Heart right ventricle (tissue), 16 donors: ENCODE measurements at regions not wholly inside any gene's neighbourhood (a gene's known extent, or its start where the extent isn't known, plus 50 kb on each side); places are given as distances from the start of the nearest gene placed in this dataset.

ENCODE experiments used
- ATAC-seq, 8 donors: fragments of 200-7000 bp; cut with Tn5 transposase; one replicate each; pipeline ENCODE4 v1.9.1; 2020; ENCODE audit warnings: mild to moderate bottlenecking in 8 of 8, moderate library complexity in 8 of 8, moderate number of reproducible peaks in 1 of 8
- DNase-seq, 2 donors: peaks; one replicate each; pipeline ENCODE4 v3.0.0-alpha.2; 2020
- H3K27ac ChIP-seq, 10 donors: fragments of 200-600 bp; sonication (generic) in 2 of 10; one replicate each; pipeline versions ENCODE4 v1.5.0 to v1.8.0; 2020 to 2022; ENCODE audit warnings: mild to moderate bottlenecking in 3 of 10
- H3K27me3 ChIP-seq, 7 donors: fragments of 200-600 bp; one replicate each; pipeline ENCODE4 v1.8.0; 2021 to 2022; ENCODE audit warnings: mild to moderate bottlenecking in 2 of 7
- H3K36me3 ChIP-seq, 9 donors: fragments of 200-600 bp; sonication (generic) in 1 of 9; one replicate each; pipeline versions ENCODE4 v1.5.0 to v1.8.0; 2020 to 2022; ENCODE audit warnings: mild to moderate bottlenecking in 2 of 9
- H3K4me1 ChIP-seq, 9 donors: fragments of 200-600 bp; sonication (generic) in 1 of 9; one replicate each; pipeline versions ENCODE4 v1.5.0 to v1.8.0; 2020 to 2022; ENCODE audit warnings: mild to moderate bottlenecking in 4 of 9
- H3K4me3 ChIP-seq, 10 donors: fragments of 200-600 bp; sonication (generic) in 2 of 10; one replicate each; pipeline versions ENCODE4 v1.5.0 to v1.8.0; 2020 to 2022; ENCODE audit warnings: mild to moderate bottlenecking in 7 of 10, moderate library complexity in 2 of 10
- H3K9me3 ChIP-seq, 11 donors: fragments of 200-600 bp in 10 of 11; sonication (generic) in 2 of 11; one replicate each; pipeline versions ENCODE4 v1.5.0 to v1.8.0; 2013 to 2022; ENCODE audit warnings: mild to moderate bottlenecking in 2 of 11, control low read depth in 1 of 11, moderate library complexity in 1 of 11
- CTCF ChIP-seq, 9 donors: fragments of 200-600 bp; sonication (generic) in 2 of 9; IDR thresholded peaks; one replicate each; pipeline versions ENCODE4 v1.5.0 to v1.8.0; 2021 to 2022; ENCODE audit warnings: antibody characterized with exemption in 9 of 9, mild to moderate bottlenecking in 5 of 9, moderate library complexity in 1 of 9
- WGBS, 2 donors: extraction: QIAGEN DNeasy Blood & Tissue Kit; methylation state at CpG; one replicate each; pipeline ENCODE4 v1.1.7; 2013; ENCODE audit warnings: inconsistent platforms in 1 of 2; 5-methylcytosine and 5-hydroxymethylcytosine counted together
- intact Hi-C, 10 donors: fragments of 100-400 bp; cut with DNase I; formaldehyde crosslinking; loops; one replicate each; pipeline versions ENCODE4 v1.11.1 to v1.14.2; 2022
- donor health status: Arrhythmogenic right ventricular cardiomyopathy.
- donor health status: ischemic (EF 13 %, LVEDD 7.1; RV severe dilation, severe dysfunction).
- donor health status: healthy with polysubstance abuse.
- donor health status: DM: no; HTN: yes; CAD: no.
- donor health status: DM: no; HTN: no; CAD: no.
- donor health status: ischemic (EF 25% LVEDD 6.9; RV normal size, moderate dysfunction).
- donor health status: ischemic (EF 25% LVEDD 5.7; RV mildly dilated, moderate dysfunction).
- donor health status: healthy.
- donor health status: DM: yes; HTN: yes; CAD: no.
- donor health status: Ischemic cardiomyopathy.
- donor health status: ischemic (EF 35%, LVEDD 5.7; RV mildly dilated, moderate dysfunction).
- donor health status: nonischemic (EF 11% LVEDD 7.7; RV severe dilation, severe dysfunction).
- donor health status: DM: yes; HTN: yes; CAD: no.
- donor health status: PGD.
- donor health status: ischemic (EF 29% LVEDD 5.4; RV normal size, mild dysfunction).
- donor health status: nonischemic (EF 23%, LVEDD 6.1; RV moderate dilation, normal function).

- Histone ChIP-seq H3K4me1 (peaks cover 0 to 4% (median 0%) of the 10 kb centered on the region in 9 donors), H3K9me3 (peaks cover 0 to 22% (median 4%) of the 10 kb centered on the region in 11 donors), H3K27me3 (no peaks in the 10 kb centered on the region), H3K27ac (no peak overlapping the region), H3K36me3 (no peaks in the 10 kb centered on the region), H3K4me3 (no peak overlapping the region)
- TF ChIP-seq CTCF (IDR thresholded peaks at IDR 0.05): no peak
- no peak for ATAC-seq
- intact Hi-C loops: no loop called here
- no peak for DNase-seq
- WGBS, 2 donors: 59 to 67% methylated on average over 4 of the region's 4 CpGs
These were observed 121.0 kb upstream of the PRDM1 start for GRCh38 chr6:105964979-105965760.

GRCh38 chr6:105954148-105954547 is 132.0 kb upstream of the PRDM1 start:
- H3K4me1 ChIP-seq: peaks cover 0 to 16% (median 0%) of the 10 kb centered on the region in 9 donors
- WGBS, 2 donors: 90 to 93% methylated on average over 4 of the region's 4 CpGs
- intact Hi-C loops: no loop called here
- H3K9me3 ChIP-seq: no peaks in the 10 kb centered on the region
- ATAC-seq (no peak), DNase-seq (no peak)
- H3K27me3 ChIP-seq: peaks cover 0 to 14% (median 0%) of the 10 kb centered on the region in 7 donors
- no peaks in the 10 kb centered on the region for H3K36me3 ChIP-seq
- H3K4me3 ChIP-seq: no peak overlapping the region
- no peak for TF ChIP-seq CTCF (IDR thresholded peaks at IDR 0.05)
- H3K27ac ChIP-seq: no peak overlapping the region

- Histone ChIP-seq H3K4me1 (peaks cover 0 to 16% (median 0%) of the 10 kb centered on the region in 9 donors), H3K27me3 (peaks cover 0 to 14% (median 0%) of the 10 kb centered on the region in 7 donors), H3K9me3 (no peaks in the 10 kb centered on the region), H3K36me3 (no peaks in the 10 kb centered on the region), H3K4me3 (no peak overlapping the region), H3K27ac (peak overlapping the region in 1 of 10 donors; percentile 2)
- ATAC-seq: no peak
- no peak for TF ChIP-seq CTCF (IDR thresholded peaks at IDR 0.05)
- no peak for DNase-seq
- intact Hi-C loops: no loop called here
- WGBS, 2 donors: 36 to 40% methylated on average over 7 of the region's 7 CpGs
These were observed 133.1 kb upstream of the PRDM1 start for GRCh38 chr6:105952772-105953690.

- no peak for TF ChIP-seq CTCF (IDR thresholded peaks at IDR 0.05)
- 72 to 84% methylated on average over 3 of the region's 3 CpGs for WGBS, 2 donors
- Histone ChIP-seq H3K4me3 (no peak overlapping the region), H3K9me3 (no peaks in the 10 kb centered on the region), H3K27me3 (peaks cover 0 to 14% (median 0%) of the 10 kb centered on the region in 7 donors), H3K27ac (no peak overlapping the region), H3K4me1 (peaks cover 0 to 16% (median 0%) of the 10 kb centered on the region in 9 donors), H3K36me3 (no peaks in the 10 kb centered on the region)
- ATAC-seq (no peak), DNase-seq (no peak)
- intact Hi-C loops: no loop called here
These were observed 133.8 kb upstream of the PRDM1 start for GRCh38 chr6:105952326-105952725.
